Left lobe of liver (tissue), 2 donors: ENCODE measurements at regions not wholly inside any gene's neighbourhood (a gene's known extent, or its start where the extent isn't known, plus 50 kb on each side); places are given as distances from the start of the nearest gene placed in this dataset.

Experiments used
- ATAC-seq: fragments of 200-7000 bp; cut with Tn5 transposase; one replicate; pipeline ENCODE4 v1.9.1; 2020; ENCODE audit warnings: mild to moderate bottlenecking, moderate library complexity
- DNase-seq: peaks from one replicate; pipeline ENCODE4 v3.0.0-alpha.2; 2020; ENCODE audit warnings: low spot score
- donor health status: DM: no; HTN: no; CAD: no; lungs with moderate emphysema.
- donor health status: DM: no; HTN: yes; CAD: no.

- no peak for ATAC-seq
- DNase-seq: no peak
These were observed 295.8 kb upstream of the SLC7A11 start for GRCh38 chr4:138537731-138538490.

DNA sequence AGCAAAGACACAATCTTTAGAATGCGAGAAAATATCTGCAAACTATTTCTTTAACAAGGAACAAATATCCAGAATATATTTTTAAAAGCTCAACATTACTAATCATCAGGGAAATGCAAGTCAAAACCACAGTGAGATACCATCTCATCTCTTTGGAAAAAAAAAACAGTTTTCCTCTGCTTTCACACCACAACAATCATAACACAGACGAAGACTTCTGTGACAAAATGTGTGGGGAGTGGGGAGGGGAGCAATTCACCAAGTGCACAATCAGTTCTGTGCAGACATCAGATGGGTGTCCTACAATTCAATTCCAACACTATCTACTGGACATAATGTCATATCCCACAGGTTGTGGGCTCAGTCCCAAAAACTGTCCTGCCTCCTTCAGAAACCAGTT is 293.2 kb upstream of the SLC7A11 start:
- no peak for ATAC-seq
- DNase-seq: no peak

- ATAC-seq (peak; percentile 66), DNase-seq (no peak)
These were observed 280.2 kb upstream of the SLC7A11 start for GRCh38 chr4:138522366-138522765.

DNA sequence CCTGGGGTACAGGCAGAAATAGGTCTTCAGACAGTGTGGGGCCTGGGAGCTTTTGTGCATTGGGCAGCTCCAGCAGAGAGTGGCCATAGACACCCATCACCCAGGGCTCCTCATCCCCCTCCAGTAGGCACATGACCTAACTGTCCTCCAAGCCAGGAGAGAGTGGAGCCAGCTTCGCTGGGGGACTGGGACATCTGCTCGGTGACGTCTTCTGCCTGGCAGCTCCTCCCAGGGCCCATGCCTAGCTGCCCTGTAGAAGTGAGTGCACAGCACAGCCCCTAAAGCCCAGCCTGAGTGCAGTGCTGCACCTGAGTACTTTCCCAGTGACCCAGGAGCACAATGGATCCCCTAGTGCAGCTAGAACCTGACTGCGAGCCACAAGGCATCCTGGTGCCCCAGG is 279.7 kb upstream of the SLC7A11 start:
- no peak for ATAC-seq

DNA sequence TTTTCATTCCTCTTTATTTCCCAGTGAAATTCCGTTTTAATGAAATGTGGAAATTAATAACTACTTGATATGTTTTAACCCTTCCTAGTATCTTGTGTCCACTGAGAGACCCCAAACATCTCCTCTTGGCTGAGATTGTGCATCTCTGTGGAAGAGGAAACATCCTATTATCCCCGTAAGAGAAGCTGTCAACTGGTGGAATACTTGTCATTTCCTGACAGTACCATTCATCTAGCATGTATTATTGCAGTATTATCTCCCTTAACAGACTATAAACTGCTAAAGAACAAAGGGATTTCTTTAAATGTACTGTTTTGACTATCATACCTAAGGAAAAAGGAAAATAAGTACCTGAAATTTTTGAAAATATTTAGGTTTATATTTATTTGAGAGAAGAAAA is 277.3 kb upstream of the SLC7A11 start:
- ATAC-seq: no peak
- no peak for DNase-seq

More for the DNA sequence above, 279.7 kb upstream of the SLC7A11 start:
- no peak for DNase-seq

DNA sequence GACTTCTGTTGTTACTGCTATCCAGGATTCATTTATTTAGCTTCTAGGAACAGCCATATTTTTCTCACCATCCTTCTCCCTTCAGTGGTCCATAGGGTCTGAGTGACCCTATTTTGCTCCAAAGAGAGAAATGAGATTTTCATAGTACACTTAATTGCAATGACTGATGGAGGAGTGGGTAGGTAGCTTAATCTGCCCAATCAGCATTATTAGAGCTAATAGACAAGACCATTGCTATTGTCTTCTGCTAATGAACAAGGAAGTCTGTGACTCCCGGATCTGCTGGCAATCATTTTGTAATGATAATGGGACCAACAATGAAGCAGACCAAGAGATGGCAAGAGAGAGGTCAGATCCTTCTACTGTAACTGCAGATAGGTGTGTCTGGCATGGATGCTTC is 271.4 kb upstream of the SLC7A11 start:
- no peak for DNase-seq
- no peak for ATAC-seq

GRCh38 chr4:138512756-138513155 is 270.6 kb upstream of the SLC7A11 start:
- ATAC-seq (no peak), DNase-seq (no peak)

DNA sequence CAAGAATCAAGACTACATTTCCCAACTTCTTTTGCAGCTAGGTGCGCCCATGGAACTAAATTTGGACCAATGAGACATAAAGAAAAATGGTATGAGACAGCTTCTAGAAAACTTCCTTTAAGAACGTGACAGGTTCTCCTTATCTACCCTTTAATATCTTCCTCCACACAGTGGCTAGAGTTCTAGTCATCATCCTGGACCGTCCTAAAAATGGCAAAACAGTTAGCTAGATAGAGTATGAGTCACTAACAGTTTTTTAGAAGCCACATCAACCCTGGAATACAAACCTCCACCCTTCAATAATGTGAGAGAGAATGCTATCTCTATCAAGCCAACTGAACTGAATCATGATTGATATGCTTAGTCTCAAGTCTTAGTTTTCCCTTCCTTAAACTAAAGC is 267.9 kb upstream of the SLC7A11 start:
- ATAC-seq (no peak), DNase-seq (no peak)

DNA sequence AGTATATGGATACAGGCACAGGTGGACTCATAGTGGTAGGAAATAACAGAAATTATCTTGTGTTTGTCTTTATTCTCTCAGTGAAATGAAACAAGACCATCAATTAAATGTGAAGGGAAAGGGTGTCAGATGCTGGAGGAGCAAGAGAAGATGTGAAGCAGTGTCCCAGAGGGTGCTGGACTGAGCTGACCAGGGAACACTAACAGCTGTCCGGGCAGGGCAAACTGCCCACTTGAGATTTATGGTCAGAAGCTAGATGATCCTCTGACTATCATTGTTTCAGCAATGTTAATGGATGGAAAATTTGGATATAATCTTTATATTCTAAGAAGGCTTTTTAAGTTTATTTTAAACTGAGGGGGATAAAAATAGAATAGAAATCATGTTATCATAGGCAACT is 267.2 kb upstream of the SLC7A11 start:
- no peak for DNase-seq
- ATAC-seq: no peak

GRCh38 chr4:138507522-138507921 is 265.4 kb upstream of the SLC7A11 start:
- ATAC-seq: no peak
- no peak for DNase-seq

DNA sequence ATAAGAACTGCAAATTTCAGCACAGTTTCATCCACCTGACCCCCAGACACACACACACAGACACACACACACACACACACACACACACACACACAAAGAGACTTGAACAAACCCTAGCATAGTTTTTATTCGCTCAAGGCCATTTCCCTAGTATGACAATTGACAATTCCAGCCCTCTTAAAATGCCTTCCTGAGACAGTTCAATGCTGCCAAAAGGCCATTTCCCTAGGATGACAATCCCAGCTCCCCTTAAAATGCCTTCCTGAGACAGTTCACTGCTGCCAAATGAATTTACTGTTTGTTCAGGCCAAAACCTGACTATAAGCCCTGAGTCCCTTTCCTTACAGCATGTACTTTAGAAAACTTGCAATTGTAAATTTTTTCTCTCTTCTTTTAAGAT is 259.5 kb upstream of the SLC7A11 start:
- no peak for DNase-seq
- ATAC-seq: no peak

DNA sequence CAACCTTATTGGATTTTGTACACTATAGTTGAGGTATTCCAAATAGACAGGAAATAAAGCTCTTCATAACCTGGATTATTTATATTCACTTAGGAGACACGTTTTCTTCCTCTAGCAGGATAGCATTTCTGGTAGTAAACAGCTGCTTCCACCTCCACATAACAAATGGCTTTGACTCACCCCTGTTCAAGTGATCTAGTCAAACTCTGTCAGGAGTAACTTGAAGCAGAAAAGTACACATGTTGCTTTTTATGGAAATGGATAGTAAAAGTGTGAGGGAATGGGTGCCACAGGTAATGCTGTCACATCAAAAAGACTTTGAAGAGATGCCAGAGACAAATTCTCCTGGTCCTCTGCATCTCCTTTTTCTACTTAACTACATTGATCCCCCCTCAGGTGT is 258.7 kb upstream of the SLC7A11 start:
- ATAC-seq (no peak), DNase-seq (no peak)

DNA sequence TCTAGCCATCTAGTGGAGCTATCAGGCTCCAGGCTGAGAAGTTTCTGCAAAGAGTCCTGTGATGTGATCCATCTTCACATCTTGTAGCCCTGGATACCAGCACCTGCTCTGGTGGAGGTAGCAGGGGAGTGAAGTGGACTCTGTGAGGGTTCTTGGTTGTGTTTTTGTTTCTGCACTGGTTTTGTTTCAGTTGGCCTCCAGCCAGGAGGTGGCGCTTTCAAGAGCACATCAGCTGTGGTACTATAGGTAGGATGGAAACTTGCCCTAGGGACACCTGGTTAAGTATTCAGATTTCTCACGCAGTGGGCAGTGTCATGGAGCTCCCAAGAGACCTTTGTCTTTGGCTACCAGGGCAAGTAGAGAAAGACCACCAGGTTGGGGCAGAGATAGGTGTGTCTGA is 257.5 kb upstream of the SLC7A11 start:
- no peak for DNase-seq
- no peak for ATAC-seq

DNA sequence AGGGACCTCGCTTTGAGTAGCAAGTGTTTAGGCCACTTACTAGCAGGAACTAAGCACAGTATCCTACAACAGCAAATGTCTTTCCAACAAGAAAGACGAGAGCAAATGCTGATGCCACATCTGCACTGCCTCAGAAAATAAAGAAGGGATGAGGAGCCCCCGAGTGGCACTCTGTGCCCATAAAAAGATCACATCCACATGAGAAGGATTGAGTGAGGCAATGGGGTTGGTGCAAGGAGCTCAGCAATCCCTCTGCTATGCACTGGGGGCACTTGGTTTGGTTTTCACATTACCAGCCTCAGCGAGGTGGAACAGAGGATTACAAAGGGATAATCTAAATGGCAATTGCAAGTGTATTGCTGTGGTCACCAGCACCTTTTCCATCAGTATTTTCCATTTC is 252.8 kb upstream of the SLC7A11 start:
- ATAC-seq: no peak
- no peak for DNase-seq

DNA sequence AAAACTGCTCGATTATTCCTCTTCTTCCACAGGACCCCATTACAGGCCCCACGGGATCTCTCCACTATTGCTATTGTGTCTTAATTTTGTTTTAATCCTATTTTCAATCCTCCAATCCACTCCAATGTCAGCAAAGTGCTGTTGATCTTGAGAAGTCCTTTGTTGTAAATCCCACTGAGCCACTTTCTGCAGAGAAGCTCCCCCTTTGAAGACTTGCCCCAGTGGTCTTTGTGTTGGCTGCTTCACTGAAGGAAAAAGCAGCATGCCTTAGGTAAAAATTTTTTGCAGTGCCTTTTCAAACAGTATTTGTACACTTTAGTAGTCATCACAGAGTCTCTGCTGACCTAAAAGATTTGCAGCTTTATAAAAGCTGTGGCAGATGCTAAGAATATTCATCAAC is 252.0 kb upstream of the SLC7A11 start:
- ATAC-seq (no peak), DNase-seq (no peak)

- no peak for ATAC-seq
- DNase-seq: no peak
These were observed 250.0 kb upstream of the SLC7A11 start for GRCh38 chr4:138492176-138492575.

GRCh38 chr4:138488533-138488932 is 246.4 kb upstream of the SLC7A11 start:
- DNase-seq (no peak), ATAC-seq (no peak)

GRCh38 chr4:138487670-138488069 is 245.5 kb upstream of the SLC7A11 start:
- ATAC-seq: no peak

DNA sequence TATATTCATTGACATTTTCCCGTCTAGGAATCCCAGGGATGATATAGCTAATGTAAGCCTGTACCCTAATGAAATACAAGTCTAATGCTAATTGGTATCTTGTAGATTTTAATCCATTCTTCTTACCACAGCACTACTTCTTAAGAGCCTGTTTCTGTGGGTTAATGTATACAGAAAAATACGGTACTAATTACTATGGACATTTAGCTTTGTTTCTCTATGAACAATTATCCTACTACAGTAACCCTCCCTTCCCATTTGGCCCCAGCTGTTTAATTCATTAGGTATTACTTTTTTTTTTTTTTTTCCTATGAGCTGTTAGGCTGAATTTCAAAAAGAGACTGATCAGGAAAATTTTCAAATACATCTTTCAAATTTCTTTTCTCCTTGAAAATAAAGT is 245.1 kb upstream of the SLC7A11 start:
- DNase-seq (no peak), ATAC-seq (no peak)

More at GRCh38 chr4:138487670-138488069, 245.5 kb upstream of the SLC7A11 start:
- no peak for DNase-seq

DNA sequence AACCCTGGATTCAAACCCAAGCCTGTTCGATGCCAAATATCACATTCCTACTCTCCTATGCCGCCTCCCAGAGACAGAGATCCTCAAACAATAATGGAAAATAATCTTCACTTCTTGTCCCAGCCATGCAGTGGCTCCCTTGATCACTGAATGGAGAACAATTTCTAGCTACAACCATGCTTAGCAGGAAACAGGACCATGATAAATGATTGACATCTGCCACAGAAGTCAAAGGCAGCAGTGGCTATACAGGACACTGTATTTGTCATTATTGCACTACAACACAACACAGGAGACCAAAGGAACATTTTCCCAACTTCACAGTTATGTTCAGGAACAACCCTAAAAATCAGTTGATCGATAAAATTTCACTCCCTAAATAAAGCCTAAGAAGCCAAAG is 243.3 kb upstream of the SLC7A11 start:
- ATAC-seq (no peak), DNase-seq (no peak)

DNA sequence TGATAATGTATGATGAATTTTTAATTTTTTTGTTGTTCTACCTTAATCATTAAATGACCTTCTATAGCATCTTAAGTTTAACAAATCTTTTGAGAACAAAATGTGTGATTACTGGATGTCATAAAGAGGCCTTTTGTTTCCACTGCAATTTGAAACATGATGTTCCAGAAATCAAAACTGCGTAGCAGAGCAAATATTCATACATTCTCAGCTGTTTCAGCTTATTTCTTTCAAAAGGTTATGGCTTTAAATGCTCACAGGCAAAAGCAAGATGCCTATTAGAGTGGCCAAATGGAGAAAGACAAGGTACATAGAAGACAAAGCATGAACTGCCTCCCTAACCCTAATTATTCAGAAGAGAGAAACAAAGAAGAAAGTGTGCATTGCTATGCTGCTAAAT is 233.0 kb upstream of the SLC7A11 start:
- no peak for ATAC-seq
- no peak for DNase-seq

DNA sequence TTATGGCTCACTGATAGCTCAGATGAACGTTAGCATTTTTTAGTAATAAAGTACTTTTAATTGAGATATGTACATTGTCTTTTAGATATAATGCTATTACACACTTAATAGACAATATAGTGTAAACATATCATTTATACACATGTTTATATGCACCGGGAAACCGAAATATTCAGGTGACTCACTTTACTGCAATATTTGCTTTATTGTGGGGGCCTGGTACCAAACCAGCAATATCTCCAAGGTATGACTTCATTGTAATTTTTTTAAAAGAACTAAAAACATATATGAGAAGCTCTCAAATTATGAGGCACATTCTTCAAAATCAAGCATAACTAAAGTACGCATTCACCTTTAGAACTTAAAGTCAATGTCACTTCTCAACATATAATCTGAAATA is 231.2 kb upstream of the SLC7A11 start:
- ATAC-seq: no peak
- no peak for DNase-seq
